MCF 10A (cell line): ENCODE measurements at regions not wholly inside any gene's neighbourhood (a gene's known extent, or its start where the extent isn't known, plus 50 kb on each side); places are given as distances from the start of the nearest gene placed in this dataset.

Experiments
- BruUV-seq: library from RNA; stranded (reverse); fragments of 400-500 nt; replicated peaks from 2 replicates; lab custom pipeline; 2021; lab: Mats Ljungman, UMichigan
- CTCF ChIA-PET: fragments of 300-600 bp; sonication (Branson Sonifier 250); formaldehyde crosslinking; extraction: SDS; loops from one replicate; lab custom pipeline; 2021; ENCODE audit warnings: antibody characterized with exemption, inconsistent platforms; lab: Yijun Ruan, JAX
- POLR2A ChIA-PET: fragments of 300-600, 350-650 bp; sonication (Branson Sonifier 250); formaldehyde crosslinking; extraction: SDS; loops from one replicate; lab custom pipeline; 2020; ENCODE audit warnings: antibody characterized with exemption, inconsistent platforms; lab: Yijun Ruan, JAX
- DNase-seq: peaks from one replicate; pipeline ENCODE4 v3.0.0-alpha.2; 2018; ENCODE audit not compliant: unreplicated experiment
- H3K27ac Mint-ChIP-seq: one replicate; pipeline ENCODE4 v1.8.0; 2022; ENCODE audit warnings: mild to moderate bottlenecking, low read depth, mixed read lengths; ENCODE audit not compliant: unreplicated experiment
- H3K27me3 Mint-ChIP-seq: one replicate; pipeline ENCODE4 v1.8.0; 2022; ENCODE audit warnings: mixed read lengths; ENCODE audit not compliant: insufficient read depth, unreplicated experiment
- H3K36me3 Mint-ChIP-seq: one replicate; pipeline ENCODE4 v1.8.0; 2022; ENCODE audit warnings: mild to moderate bottlenecking, moderate library complexity, mixed read lengths; ENCODE audit not compliant: insufficient read depth, unreplicated experiment
- H3K4me1 Mint-ChIP-seq: one replicate; pipeline ENCODE4 v1.8.0; 2022; ENCODE audit warnings: mixed read lengths; ENCODE audit not compliant: insufficient read depth, unreplicated experiment
- H3K4me3 Mint-ChIP-seq: one replicate; pipeline ENCODE4 v1.8.0; 2022; ENCODE audit warnings: mild to moderate bottlenecking, moderate library complexity, mixed read lengths; ENCODE audit not compliant: unreplicated experiment
- H3K9me3 Mint-ChIP-seq: one replicate; pipeline ENCODE4 v1.8.0; 2022; ENCODE audit warnings: mixed read lengths; ENCODE audit not compliant: unreplicated experiment
- CTCF ChIP-seq: fragments of 200-600 bp; IDR thresholded peaks from one replicate; pipeline ENCODE4 v1.8.0; 2022; ENCODE audit warnings: antibody characterized with exemption, mild to moderate bottlenecking; ENCODE audit not compliant: unreplicated experiment
- intact Hi-C: fragments of 100-400 bp; cut with micrococcal nuclease; formaldehyde crosslinking; loops from 2 replicates; pipeline ENCODE4 v1.14.1; 2022

- CTCF ChIA-PET, result no interaction called here
- intact Hi-C loops, result no loop called here
- BruUV-seq, result no TSS peak
These were observed 1209.3 kb downstream of the NSUN3 start for GRCh38 chr3:95272166-95272565.

GRCh38 chr3:95272781-95273180 lies 1209.9 kb downstream of the NSUN3 start:
- ChIA-PET POLR2A (no interaction called here), CTCF (no interaction called here)
- no peak for TF ChIP-seq CTCF
- H3K4me1 Mint-ChIP-seq, result no peaks in the 10 kb centered on the region
- no peaks in the 10 kb centered on the region for H3K36me3 Mint-ChIP-seq
- no peak overlapping the region for H3K4me3 Mint-ChIP-seq
- peaks cover 74% of the 10 kb centered on the region for H3K27me3 Mint-ChIP-seq
- intact Hi-C loops, result no loop called here
- no peaks in the 10 kb centered on the region for H3K9me3 Mint-ChIP-seq
- BruUV-seq, result no TSS peak
- H3K27ac Mint-ChIP-seq, result no peak overlapping the region
- no peak for DNase-seq

More at GRCh38 chr3:95272166-95272565, 1209.3 kb downstream of the NSUN3 start:
- Mint-ChIP-seq H3K27me3 (peaks cover 74% of the 10 kb centered on the region), H3K4me3 (no peak overlapping the region), H3K9me3 (no peaks in the 10 kb centered on the region), H3K4me1 (no peaks in the 10 kb centered on the region), H3K27ac (no peak overlapping the region), H3K36me3 (no peaks in the 10 kb centered on the region)
- POLR2A ChIA-PET, result no interaction called here
- no peak for TF ChIP-seq CTCF
- DNase-seq, result no peak

- no TSS peak for BruUV-seq
- ChIA-PET POLR2A (no interaction called here), CTCF (no interaction called here)
- H3K36me3 Mint-ChIP-seq, result no peaks in the 10 kb centered on the region
- H3K4me3 Mint-ChIP-seq, result no peak overlapping the region
- intact Hi-C loops, result no loop called here
- H3K9me3 Mint-ChIP-seq, result no peaks in the 10 kb centered on the region
- no peak overlapping the region for H3K27ac Mint-ChIP-seq
- no peak for TF ChIP-seq CTCF
- DNase-seq, result no peak
- peaks cover 44% of the 10 kb centered on the region for H3K27me3 Mint-ChIP-seq
- no peaks in the 10 kb centered on the region for H3K4me1 Mint-ChIP-seq
These were observed 1214.8 kb downstream of the NSUN3 start for GRCh38 chr3:95277613-95278012.

GRCh38 chr3:95280711-95281352 lies 1218.0 kb downstream of the NSUN3 start:
- CTCF ChIA-PET, result no interaction called here
- POLR2A ChIA-PET, result no interaction called here
- BruUV-seq, result no TSS peak
- Mint-ChIP-seq H3K4me3 (no peak overlapping the region), H3K27me3 (peaks cover 13% of the 10 kb centered on the region), H3K27ac (no peak overlapping the region), H3K9me3 (no peaks in the 10 kb centered on the region), H3K36me3 (no peaks in the 10 kb centered on the region), H3K4me1 (no peaks in the 10 kb centered on the region)
- intact Hi-C loops, result no loop called here
- no peak for DNase-seq
- no peak for TF ChIP-seq CTCF
